Right renal pelvis (tissue), 4 donors: ENCODE measurements at regions not wholly inside any gene's neighbourhood (a gene's known extent, or its start where the extent isn't known, plus 50 kb on each side); places are given as distances from the start of the nearest gene placed in this dataset.

Experiments used
- DNase-seq, 4 donors: peaks; one replicate each; pipeline ENCODE4 v3.0.0-alpha.2; 2013; ENCODE audit warnings: low read depth in 4 of 4, low spot score in 3 of 4, missing footprints in 1 of 4

GRCh38 chr11:15650105-15650938 is 535.6 kb downstream of the INSC start:
- peak; percentile 89 to 94 (median 92) for DNase-seq

- DNase-seq: no peak
Measured at GRCh38 chr11:15651033-15651432, 536.3 kb downstream of the INSC start.

- no peak for DNase-seq
Measured at GRCh38 chr11:15651816-15652215, 537.1 kb downstream of the INSC start.

GRCh38 chr11:15653191-15653710 is 538.5 kb downstream of the INSC start:
- DNase-seq: no peak

- DNase-seq: no peak
Measured at GRCh38 chr11:15654451-15654850, 539.7 kb downstream of the INSC start.

- no peak for DNase-seq
Measured at GRCh38 chr11:15655552-15655951, 540.8 kb downstream of the INSC start.

- DNase-seq: no peak
Measured at GRCh38 chr11:15657264-15657663, 542.5 kb downstream of the INSC start.

GRCh38 chr11:15660496-15660895 is 545.8 kb downstream of the INSC start:
- no peak for DNase-seq

GRCh38 chr11:15662285-15662684 is 547.6 kb downstream of the INSC start:
- DNase-seq: no peak

- DNase-seq: no peak
Measured at GRCh38 chr11:15663777-15664218, 549.1 kb downstream of the INSC start.

- DNase-seq: no peak
Measured at GRCh38 chr11:15665368-15665871, 550.7 kb downstream of the INSC start.

GRCh38 chr11:15667127-15667725 is 552.5 kb downstream of the INSC start:
- no peak for DNase-seq

GRCh38 chr11:15668718-15669117 is 554.0 kb downstream of the INSC start:
- DNase-seq: no peak

- no peak for DNase-seq
Measured at GRCh38 chr11:15670520-15671070, 555.9 kb downstream of the INSC start.

- no peak for DNase-seq
Measured at GRCh38 chr11:15671216-15671615, 556.5 kb downstream of the INSC start.

GRCh38 chr11:15672825-15673224 is 558.1 kb downstream of the INSC start:
- DNase-seq: no peak

- no peak for DNase-seq
Measured at GRCh38 chr11:15673408-15673831, 558.7 kb downstream of the INSC start.

GRCh38 chr11:15674756-15675155 is 560.0 kb downstream of the INSC start:
- DNase-seq: no peak

GRCh38 chr11:15675683-15676082 is 561.0 kb downstream of the INSC start:
- no peak for DNase-seq

- no peak for DNase-seq
Measured at GRCh38 chr11:15677181-15677580, 562.5 kb downstream of the INSC start.

GRCh38 chr11:15683528-15683927 is 568.8 kb downstream of the INSC start:
- no peak for DNase-seq
